Testis (tissue), 2 donors: ENCODE measurements at regions not wholly inside any gene's neighbourhood (a gene's known extent, or its start where the extent isn't known, plus 50 kb on each side); places are given as distances from the start of the nearest gene placed in this dataset.

ENCODE experiments used
- CTCF ChIP-seq, 3 experiments: fragments of 450-650 bp in 2 of 3; fragments of 200-600 bp in 1 of 3; sonication (generic) in 1 of 3; IDR thresholded peaks; one replicate each; pipeline ENCODE4 v1.5.1; 2016 to 2019; ENCODE audit warnings: antibody characterized with exemption in 3 of 3, mild to moderate bottlenecking in 2 of 3, moderate library complexity in 1 of 3
- POLR2A ChIP-seq: fragments of 450-650 bp; IDR thresholded peaks from one replicate; pipeline ENCODE4 v1.6.1; 2017; ENCODE audit warnings: antibody characterized with exemption, mild to moderate bottlenecking, moderate library complexity

- TF ChIP-seq CTCF (IDR thresholded peaks at IDR 0.05) = no peak
- TF ChIP-seq POLR2A = no peak
Measured at GRCh38 chrX:97846718-97847237, 963.1 kb downstream of the RPA4 start.
